8988T (cell line): ENCODE measurements at regions not wholly inside any gene's neighbourhood (a gene's known extent, or its start where the extent isn't known, plus 50 kb on each side); places are given as distances from the start of the nearest gene placed in this dataset.
"Not testable (repeated sequence)": the region's sequence is repeated elsewhere in the genome, so short reads cannot be mapped to it uniquely, and the experiment has no call there.

Experiments used
- DNase-seq: peaks from one replicate; pipeline ENCODE4 v3.0.0; 2011

GRCh38 chr12:47367912-47368537 is 288.3 kb upstream of the AMIGO2 start:
- DNase-seq: no peak

GRCh38 chr12:47366579-47366978 is 286.8 kb upstream of the AMIGO2 start:
- no peak for DNase-seq

GRCh38 chr12:47366157-47366556 is 286.4 kb upstream of the AMIGO2 start:
- no peak for DNase-seq

GRCh38 chr12:47365443-47366076 is 285.8 kb upstream of the AMIGO2 start:
- DNase-seq: not testable (repeated sequence)

DNA sequence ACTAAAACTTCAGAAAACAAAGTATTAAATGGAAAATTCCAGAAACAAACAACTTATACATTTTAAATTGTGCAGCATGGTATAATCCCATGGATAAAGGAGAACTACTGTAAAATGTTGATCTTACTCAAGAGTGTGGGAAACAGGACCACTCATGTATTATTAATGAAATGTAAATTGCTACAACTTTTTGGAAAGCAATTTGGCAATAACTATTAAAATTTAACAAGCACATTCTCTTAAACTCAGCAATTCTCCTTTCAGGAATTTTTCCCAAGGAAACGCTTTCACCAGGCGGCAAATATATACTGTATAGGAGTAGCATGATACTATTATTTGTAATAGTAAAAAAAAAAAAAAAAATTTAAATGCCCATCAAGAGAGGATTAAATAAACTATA is 284.5 kb upstream of the AMIGO2 start:
- DNase-seq: no peak

DNA sequence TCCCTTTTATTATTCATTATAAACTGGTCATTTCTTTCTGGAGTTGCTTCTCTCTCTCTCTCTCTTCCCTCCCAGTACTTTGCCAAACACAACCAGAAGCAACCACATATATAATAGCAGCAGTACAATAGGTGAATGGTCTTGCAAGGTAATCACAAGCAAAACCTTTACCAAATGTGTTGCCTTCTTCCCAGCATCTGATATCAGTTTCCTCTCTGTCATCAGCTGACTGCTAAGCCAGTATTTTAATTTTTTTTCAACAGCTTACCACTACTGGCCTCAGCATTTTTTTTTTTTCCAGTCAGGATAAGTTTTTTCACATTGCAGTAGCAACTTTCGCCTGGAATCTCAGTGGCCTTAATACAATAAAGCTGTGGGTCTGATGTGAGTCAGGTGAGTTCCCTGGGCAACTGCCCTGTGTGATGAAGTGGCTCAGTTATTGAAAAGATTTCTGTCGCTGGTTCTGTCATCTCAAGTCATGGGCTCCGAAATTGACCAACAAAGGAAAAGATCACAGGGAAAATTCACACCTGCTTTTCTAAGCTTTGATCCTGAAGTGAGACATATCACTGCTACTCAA is 282.5 kb upstream of the AMIGO2 start:
- DNase-seq: no peak

- no peak for DNase-seq
These were observed 281.7 kb upstream of the AMIGO2 start for GRCh38 chr12:47361389-47362021.

DNA sequence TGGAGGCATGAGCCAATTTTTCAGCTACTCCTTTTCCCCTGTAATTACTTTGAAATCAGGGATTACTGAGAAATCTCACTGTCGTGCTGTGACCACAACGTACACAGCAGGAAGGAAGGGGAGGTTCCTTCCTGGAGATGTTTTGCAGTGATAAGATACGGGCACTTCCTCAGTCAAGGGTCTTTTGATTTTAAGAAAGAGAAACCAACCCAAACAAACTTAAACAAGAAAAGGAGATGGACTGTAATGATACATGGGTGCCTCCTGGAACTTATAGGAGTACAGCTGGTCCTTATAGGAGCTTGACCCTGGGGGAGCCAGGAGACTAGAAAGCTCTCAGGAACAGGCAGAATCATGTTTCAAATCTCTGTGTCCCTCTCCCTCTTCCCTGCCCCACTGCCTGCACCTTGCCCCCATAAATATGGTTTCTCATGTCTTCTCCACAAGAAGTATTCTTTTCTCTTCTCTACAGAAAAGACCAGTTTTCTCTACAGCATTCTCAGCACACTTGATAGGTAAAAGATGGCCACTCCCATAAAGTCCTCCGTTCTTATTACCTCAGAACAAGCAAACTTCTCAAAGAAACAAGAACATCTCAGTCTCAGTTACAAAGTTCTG is 281.1 kb upstream of the AMIGO2 start:
- DNase-seq: no peak

DNA sequence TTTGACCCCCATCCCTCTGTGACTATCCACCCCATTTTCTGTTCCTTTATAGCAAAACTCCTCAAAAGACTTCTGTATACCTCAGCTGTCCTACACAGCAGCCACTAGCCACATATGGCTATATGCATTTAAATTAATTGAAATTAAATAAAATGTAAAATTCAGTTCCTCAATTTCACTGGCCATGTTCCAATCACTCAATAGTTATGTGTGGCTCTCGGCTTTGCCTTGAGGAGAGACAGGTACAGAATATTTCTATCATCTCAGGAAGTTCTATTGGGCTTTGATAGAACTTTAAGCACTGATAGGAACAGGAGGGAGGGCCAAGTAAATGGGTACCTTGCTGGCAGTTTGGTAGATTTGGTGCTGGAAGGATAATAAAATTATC is 280.3 kb upstream of the AMIGO2 start:
- DNase-seq: no peak

DNA sequence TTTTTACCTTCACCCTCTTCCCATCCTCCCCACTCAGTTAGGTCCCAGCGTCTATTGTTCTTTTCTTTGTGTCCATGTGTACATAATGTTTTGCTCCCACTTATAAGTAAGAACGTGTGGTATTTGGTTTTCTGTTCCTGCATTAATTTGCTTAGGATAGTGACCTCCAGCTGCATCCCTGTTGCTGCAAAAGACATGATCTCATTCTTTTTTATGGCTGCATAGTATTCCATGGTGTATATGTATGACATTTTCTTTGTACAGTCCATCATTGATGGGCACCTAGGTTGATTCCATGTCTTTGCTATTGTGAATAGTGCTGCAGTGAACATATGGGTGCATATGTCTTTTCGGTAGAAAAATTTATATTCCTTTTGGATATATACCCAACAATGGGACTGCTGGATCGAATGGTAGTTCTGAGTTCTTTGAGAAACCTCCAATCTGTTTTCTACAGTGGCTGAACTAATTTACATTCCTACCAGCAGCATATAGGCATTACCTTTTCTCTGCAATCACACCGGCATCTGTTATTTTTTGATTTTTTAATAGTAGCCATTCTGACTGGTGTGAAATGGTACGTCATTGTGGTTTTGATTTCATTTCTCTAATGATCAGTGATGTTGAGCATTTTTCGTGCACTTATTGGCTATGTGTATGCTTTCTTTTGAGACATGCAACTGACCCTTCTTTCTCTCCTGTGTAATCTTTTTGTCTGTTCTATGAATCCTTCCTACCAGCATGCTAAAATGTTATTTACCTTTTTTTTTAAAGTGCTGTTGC is 279.7 kb upstream of the AMIGO2 start:
- no peak for DNase-seq

GRCh38 chr12:47357006-47357405 is 277.2 kb upstream of the AMIGO2 start:
- DNase-seq: not testable (repeated sequence)

- no peak for DNase-seq
These were observed 276.5 kb upstream of the AMIGO2 start for GRCh38 chr12:47356129-47356700.

DNA sequence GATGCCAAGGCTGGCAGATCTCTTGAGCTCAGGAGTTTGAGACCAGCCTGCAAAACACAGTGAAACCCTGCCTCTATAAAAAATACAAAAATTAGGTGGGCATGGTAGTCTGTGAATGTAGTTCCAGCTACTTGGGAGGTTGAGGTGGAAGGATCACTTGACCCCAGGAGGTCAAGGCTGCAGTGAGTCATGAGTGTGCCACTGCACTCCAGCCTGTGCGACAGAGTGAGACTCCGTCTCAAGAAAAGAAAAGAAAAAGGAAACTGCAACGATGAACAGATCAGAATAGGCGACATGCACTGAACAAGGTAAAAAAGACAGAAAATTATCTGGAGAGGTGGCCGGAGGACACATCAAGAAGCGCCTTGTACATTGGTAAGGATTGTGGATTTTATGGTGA is 273.7 kb upstream of the AMIGO2 start:
- DNase-seq: no peak

DNA sequence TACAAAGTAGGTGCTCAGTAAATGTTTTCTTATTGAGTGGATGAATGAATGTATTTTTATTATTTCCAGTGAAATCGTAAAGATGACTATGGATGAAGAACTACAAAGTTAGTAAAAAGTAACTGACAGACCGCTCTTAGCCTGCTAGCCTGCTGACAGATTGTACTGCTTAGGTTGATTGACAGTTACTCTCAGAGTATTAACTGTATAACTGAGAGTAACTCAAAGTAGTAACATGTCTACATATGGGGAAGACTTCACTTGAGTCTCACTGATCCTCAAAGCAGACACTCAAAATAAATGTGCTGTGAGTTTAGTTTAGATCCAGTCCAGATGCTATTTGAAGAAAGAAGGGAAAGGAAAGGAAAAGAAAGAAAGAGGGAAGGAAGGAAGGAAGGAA is 272.3 kb upstream of the AMIGO2 start:
- DNase-seq: no peak

GRCh38 chr12:47351526-47351925 is 271.8 kb upstream of the AMIGO2 start:
- DNase-seq: no peak

DNA sequence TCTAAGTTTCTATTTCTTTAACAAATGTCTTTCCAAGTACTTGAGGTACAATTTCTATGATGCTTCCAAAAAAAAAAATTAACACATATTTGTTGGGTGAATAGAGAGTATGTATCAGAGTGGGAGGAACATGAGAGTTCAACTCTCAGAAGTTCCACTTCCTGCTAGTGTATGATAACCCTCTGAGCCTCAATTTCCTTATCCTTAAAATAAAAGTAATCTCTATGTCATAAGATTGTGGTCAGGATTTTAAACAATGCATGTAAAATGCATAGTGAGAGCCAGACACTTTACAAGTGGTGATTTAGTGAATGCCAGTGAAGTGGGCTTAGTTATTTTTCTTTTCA is 270.3 kb upstream of the AMIGO2 start:
- no peak for DNase-seq

- no peak for DNase-seq
These were observed 269.6 kb upstream of the AMIGO2 start for GRCh38 chr12:47349137-47350061.

- no peak for DNase-seq
These were observed 268.4 kb upstream of the AMIGO2 start for GRCh38 chr12:47348206-47348605.

- DNase-seq: no peak
These were observed 266.7 kb upstream of the AMIGO2 start for GRCh38 chr12:47346251-47347019.

DNA sequence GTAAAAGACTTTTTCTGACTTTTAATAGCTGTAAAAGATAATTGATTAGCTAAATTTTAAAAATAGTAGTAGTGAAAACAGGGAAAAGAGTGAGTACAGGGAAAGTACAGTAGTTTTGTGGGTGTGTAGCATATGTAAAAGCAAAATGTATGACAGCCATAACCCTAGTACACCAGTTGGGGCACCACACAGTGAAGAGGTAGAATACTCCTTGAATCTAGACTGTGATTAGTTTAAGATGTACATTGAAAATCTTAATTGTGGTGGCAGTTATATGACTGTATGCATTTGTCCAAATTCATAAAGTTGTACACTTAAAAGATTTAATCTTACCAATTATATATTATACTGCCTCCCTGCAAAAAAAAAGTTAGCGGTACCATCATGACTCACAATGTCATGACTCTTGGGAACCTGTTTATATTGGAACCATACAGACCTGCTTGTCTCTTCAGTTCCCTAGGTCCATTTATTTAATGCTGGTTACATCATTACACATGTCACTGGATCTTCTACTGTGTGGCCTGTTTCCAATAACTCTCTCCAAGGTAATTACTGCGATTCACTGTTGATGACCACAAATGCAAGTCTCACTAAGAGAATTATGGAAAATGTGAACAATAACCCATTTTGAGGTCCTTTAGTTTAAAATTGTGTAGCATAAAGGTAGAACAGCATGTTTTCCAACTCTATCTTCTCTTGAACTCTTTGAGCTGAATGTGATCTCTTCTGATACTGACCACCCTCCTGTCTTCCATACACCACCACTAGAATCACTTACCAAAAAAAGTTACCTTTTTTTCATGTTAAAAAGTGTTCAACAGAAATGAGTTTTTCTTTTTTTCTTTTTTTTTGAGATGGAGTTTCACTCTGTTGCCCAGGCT is 264.2 kb upstream of the AMIGO2 start:
- no peak for DNase-seq
